ENCODE measurements at regions not wholly inside any gene's neighbourhood (a gene's known extent, or its start where the extent isn't known, plus 50 kb on each side); places are given as distances from the start of the nearest gene placed in this dataset.

DNA sequence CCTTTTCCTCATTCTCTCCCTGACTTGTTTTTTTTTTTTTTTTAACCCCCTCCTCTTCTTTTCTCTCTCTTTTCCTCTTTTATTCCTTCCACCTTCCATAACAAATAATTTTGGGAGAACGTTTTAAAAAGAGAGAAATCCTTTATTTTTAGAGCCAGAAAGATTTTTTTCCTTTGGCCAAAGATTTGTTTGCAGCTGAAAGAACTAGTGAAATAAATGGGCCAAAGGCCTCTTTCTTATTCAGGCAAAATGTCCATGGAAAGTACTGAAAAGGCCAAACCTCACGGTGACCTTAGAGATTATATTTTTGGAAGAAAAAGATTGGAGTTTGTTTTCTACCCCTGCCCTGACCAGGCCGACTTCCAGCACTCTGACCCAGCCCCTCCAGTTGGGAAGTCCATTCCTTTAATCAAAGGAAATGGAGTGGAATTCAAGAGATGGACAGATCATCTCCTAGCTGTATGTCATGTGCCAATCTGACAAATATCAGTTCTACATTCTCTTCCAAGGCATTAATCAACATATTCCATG, 214.3 kb upstream of the ADAMTS9 start:
- TF ChIP-seq POLR2A (IDR thresholded peaks at IDR 0.05; ENCODE audit: low read length) (no peak), GATA1 (IDR thresholded peaks at IDR 0.05; ENCODE audit: low read depth, low read length) (no peak)
